DOHH2 (cell line): ENCODE measurements at regions not wholly inside any gene's neighbourhood (a gene's known extent, or its start where the extent isn't known, plus 50 kb on each side); places are given as distances from the start of the nearest gene placed in this dataset.

ENCODE experiments used
- H3F3A ChIP-seq: fragments of 200-600 bp; sonication (generic), shearing (Covaris generic); 2 replicates; pipeline ENCODE4 v1.6.0; 2016; ENCODE audit warnings: antibody characterized with exemption, mild to moderate bottlenecking; ENCODE audit not compliant: control insufficient read depth, insufficient read depth
- H3K27ac ChIP-seq: fragments of 200-600 bp; sonication (generic); 2 replicates; pipeline ENCODE4 v1.5.1; 2014; ENCODE audit warnings: low read depth, mild to moderate bottlenecking, low read length, moderate library complexity
- H3K27me3 ChIP-seq: fragments of 200-600 bp; sonication (generic); 2 replicates; pipeline ENCODE4 v1.6.1; 2014; ENCODE audit warnings: mild to moderate bottlenecking, low read length, mixed read lengths; ENCODE audit not compliant: control insufficient read depth
- H3K36me3 ChIP-seq: fragments of 200-600 bp; sonication (generic); 2 replicates; pipeline ENCODE4 v1.6.1; 2014; ENCODE audit warnings: mild to moderate bottlenecking, low read length, moderate library complexity, mixed read lengths; ENCODE audit not compliant: control insufficient read depth
- H3K4me1 ChIP-seq: fragments of 200-600 bp; sonication (generic); 2 replicates; pipeline ENCODE4 v1.6.1; 2014; ENCODE audit warnings: mild to moderate bottlenecking, low read length, mixed read lengths; ENCODE audit not compliant: control insufficient read depth
- H3K4me2 ChIP-seq: fragments of 200-600 bp; sonication (generic); 2 replicates; pipeline ENCODE4 v1.6.0; 2014; ENCODE audit warnings: mild to moderate bottlenecking, low read length, moderate library complexity
- H3K4me3 ChIP-seq: fragments of 200-600 bp; sonication (generic); 2 replicates; pipeline ENCODE4 v1.5.1; 2014; ENCODE audit warnings: mild to moderate bottlenecking, low read length, mixed read lengths
- H3K79me2 ChIP-seq: fragments of 200-600 bp; sonication (generic); 2 replicates; pipeline ENCODE4 v1.6.1; 2014; ENCODE audit warnings: mild to moderate bottlenecking, low read length, mixed read lengths; ENCODE audit not compliant: control insufficient read depth
- H3K9me2 ChIP-seq: fragments of 200-600 bp; sonication (generic); replicated peaks from 2 replicates; pipeline ENCODE4 v1.6.1; 2014; ENCODE audit warnings: mild to moderate bottlenecking, low read length, mixed read lengths; ENCODE audit not compliant: control insufficient read depth
- H3K9me3 ChIP-seq: fragments of 200-600 bp; sonication (generic); 2 replicates; pipeline ENCODE4 v1.6.1; 2014; ENCODE audit warnings: antibody characterized with exemption, low read length, mixed read lengths; ENCODE audit not compliant: control insufficient read depth, insufficient read depth
- H4K20me1 ChIP-seq: fragments of 200-600 bp; sonication (generic); 2 replicates; pipeline ENCODE4 v1.6.0; 2014; ENCODE audit warnings: low read depth, mild to moderate bottlenecking, antibody characterized with exemption, low read length, moderate library complexity; ENCODE audit not compliant: control insufficient read depth, insufficient read depth
- CTCF ChIP-seq: fragments of 200-600 bp; sonication (generic); IDR thresholded peaks from one replicate; pipeline ENCODE4 v1.5.1; 2014; ENCODE audit warnings: antibody characterized with exemption, mild to moderate bottlenecking, low read depth, low read length; ENCODE audit not compliant: poor library complexity, severe bottlenecking
- EZH2phosphoT487 ChIP-seq: fragments of 200-600 bp; sonication (generic); IDR thresholded peaks from 2 replicates; pipeline ENCODE4 v1.6.1; 2017; ENCODE audit warnings: borderline replicate concordance, mild to moderate bottlenecking, antibody characterized with exemption, low read length, moderate library complexity, mixed read lengths

- H4K20me1 ChIP-seq = no peaks in the 10 kb centered on the region
- no peaks in the 10 kb centered on the region for H3K36me3 ChIP-seq
- H3K27ac ChIP-seq = no peak overlapping the region
- H3K9me3 ChIP-seq = no peaks in the 10 kb centered on the region
- no peaks in the 10 kb centered on the region for H3K79me2 ChIP-seq
- no peaks in the 10 kb centered on the region for H3K9me2 ChIP-seq
- peaks cover 4% of the 10 kb centered on the region; the same call in 1 of the 2 replicates for H3K27me3 ChIP-seq
- H3K4me2 ChIP-seq = no peak overlapping the region
- H3F3A ChIP-seq = no peaks in the 10 kb centered on the region
- no peak for TF ChIP-seq CTCF
- TF ChIP-seq EZH2phosphoT487 = no peak
- H3K4me1 ChIP-seq = peaks cover 16% of the 10 kb centered on the region
- no peak overlapping the region for H3K4me3 ChIP-seq
Measured at GRCh38 chr10:77696584-77696983, 59.0 kb upstream of the KCNMA1 start.

GRCh38 chr10:77695186-77695585 lies 57.6 kb upstream of the KCNMA1 start:
- TF ChIP-seq CTCF (no peak), EZH2phosphoT487 (no peak)
- Histone ChIP-seq H3K4me3 (no peak overlapping the region), H3K4me2 (no peak overlapping the region), H3K9me3 (no peaks in the 10 kb centered on the region), H3F3A (no peaks in the 10 kb centered on the region), H3K36me3 (no peaks in the 10 kb centered on the region), H3K27me3 (peaks cover 18% of the 10 kb centered on the region), H3K79me2 (no peaks in the 10 kb centered on the region), H3K4me1 (peaks cover 16% of the 10 kb centered on the region), H4K20me1 (no peaks in the 10 kb centered on the region), H3K27ac (no peak overlapping the region), H3K9me2 (no peaks in the 10 kb centered on the region)

GRCh38 chr10:77692782-77693181 lies 55.2 kb upstream of the KCNMA1 start:
- Histone ChIP-seq H3K36me3 (no peaks in the 10 kb centered on the region), H3K4me3 (no peak overlapping the region), H3K4me2 (no peak overlapping the region), H3K9me2 (no peaks in the 10 kb centered on the region), H4K20me1 (no peaks in the 10 kb centered on the region), H3K79me2 (no peaks in the 10 kb centered on the region), H3F3A (no peaks in the 10 kb centered on the region), H3K4me1 (peaks cover under 1% of the 10 kb centered on the region), H3K27ac (no peak overlapping the region), H3K27me3 (peaks cover 34% of the 10 kb centered on the region), H3K9me3 (no peaks in the 10 kb centered on the region)
- TF ChIP-seq CTCF (no peak), EZH2phosphoT487 (no peak)

- Histone ChIP-seq H3K4me1 (no peaks in the 10 kb centered on the region), H3F3A (no peaks in the 10 kb centered on the region)
Measured at GRCh38 chr10:77689339-77689738, 51.7 kb upstream of the KCNMA1 start.

More at GRCh38 chr10:77689339-77689738, 51.7 kb upstream of the KCNMA1 start:
- no peak overlapping the region for H3K4me2 ChIP-seq
- no peaks in the 10 kb centered on the region for H4K20me1 ChIP-seq
- no peaks in the 10 kb centered on the region for H3K9me3 ChIP-seq
- H3K36me3 ChIP-seq = no peaks in the 10 kb centered on the region
- H3K4me3 ChIP-seq = no peak overlapping the region
- H3K27me3 ChIP-seq = peaks cover 49% of the 10 kb centered on the region
- no peaks in the 10 kb centered on the region for H3K9me2 ChIP-seq
- no peak overlapping the region for H3K27ac ChIP-seq
- no peak for TF ChIP-seq CTCF
- TF ChIP-seq EZH2phosphoT487 = no peak
- no peaks in the 10 kb centered on the region for H3K79me2 ChIP-seq
